NCI-H226 (cell line): ENCODE measurements at regions not wholly inside any gene's neighbourhood (a gene's known extent, or its start where the extent isn't known, plus 50 kb on each side); places are given as distances from the start of the nearest gene placed in this dataset.
A peak's percentile ranks its signal among the peaks of the same experiment; 100 is the strongest.

ENCODE experiments used
- DNase-seq: peaks from one replicate; pipeline ENCODE4 v3.0.0-alpha.2; 2015

DNA sequence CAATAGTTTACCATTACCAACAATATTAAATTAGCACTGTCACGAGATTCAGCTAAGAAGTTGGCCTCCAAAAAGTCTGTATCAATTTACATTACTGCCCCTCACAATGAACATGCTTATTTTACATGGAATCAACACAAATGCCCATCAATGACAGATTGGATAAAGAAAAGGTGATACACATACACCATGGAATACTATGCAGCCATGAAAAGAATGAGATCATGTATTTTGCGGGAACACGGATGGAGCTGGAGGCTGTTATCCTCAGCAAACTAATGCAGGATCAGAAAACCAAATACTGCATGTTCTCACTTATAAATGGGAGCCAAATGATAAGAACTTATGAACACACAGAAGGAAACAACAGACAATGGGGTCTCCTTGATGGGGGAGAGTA is 211.8 kb upstream of the RREB1 start:
- no peak for DNase-seq

DNA sequence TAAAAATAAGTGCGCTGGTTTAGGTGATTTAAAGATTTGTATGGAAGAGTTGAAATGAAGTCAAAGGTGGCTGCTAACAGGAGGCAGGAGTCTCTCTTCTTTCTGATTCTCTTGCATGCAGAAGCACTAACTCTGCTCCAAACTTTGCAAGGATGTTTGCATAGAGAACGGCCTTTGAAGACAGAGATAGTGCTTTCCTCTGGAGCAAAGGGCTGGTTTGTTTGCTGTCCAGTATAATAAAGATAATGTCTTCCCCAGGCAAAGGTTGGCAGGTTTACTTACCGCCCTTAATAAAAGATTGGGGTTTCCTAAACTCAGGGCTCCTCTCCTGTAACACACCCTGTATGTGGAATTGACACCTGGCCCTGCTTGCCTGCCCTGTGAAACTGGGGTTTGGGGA is 210.6 kb upstream of the RREB1 start:
- no peak for DNase-seq

DNA sequence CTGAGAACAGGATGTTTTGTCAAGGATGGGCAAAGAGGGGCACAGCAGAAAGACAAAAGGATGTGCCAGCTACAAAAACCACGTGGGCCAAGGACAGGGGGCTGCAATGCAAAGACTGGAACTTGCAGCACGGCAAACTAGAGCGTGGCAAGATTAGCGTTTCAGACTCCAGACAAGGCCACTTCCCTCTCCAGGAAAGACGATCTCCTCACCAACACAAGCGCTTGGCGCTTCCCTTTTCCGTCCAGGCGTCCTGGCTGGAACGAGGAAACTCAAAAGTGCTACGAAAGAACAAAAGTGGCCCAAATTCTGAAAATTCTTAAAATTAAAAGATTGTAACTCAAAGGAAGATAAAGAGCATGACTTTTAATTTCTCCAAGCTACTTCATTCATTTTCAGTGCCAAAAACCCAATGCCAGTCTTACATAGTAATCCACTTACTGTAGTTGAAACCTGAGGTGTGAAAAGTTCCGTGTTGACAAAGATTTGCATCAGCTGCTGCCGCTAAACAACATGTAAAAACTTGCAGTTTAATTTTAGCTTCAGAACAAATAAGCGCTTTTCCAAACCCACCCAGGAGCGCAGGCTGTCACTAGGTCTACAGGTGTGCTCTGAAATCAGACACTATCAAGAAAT is 207.1 kb upstream of the RREB1 start:
- no peak for DNase-seq

GRCh38 chr6:6901205-6901719 is 206.5 kb upstream of the RREB1 start:
- no peak for DNase-seq

- no peak for DNase-seq
Measured at GRCh38 chr6:6901945-6902344, 205.8 kb upstream of the RREB1 start.

DNA sequence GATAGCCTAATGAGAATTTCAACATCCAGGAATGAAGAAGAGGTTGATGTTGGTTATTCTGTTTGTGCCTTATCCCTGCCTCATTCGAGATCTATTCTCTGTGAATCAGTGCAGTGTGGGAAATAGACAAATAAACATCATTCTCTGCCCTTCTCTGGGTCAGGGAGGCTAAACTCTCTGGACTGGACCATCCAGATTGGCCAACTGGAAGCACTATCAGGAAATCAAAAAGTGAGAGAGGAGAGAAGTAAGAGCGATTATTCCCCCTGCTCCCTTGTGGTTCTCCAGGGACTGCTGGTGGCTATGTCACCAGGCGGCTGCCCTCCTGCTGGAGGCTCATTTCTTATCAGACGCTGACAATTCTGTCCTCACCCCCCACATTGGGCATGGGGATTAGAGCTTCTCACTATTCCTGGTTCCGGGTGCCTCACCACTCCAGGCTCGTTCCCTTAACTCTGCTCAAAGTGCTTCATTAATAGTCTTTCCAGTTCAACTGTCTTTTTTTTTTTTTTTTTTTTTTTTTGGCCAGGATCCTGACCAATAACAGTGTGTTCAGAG is 201.7 kb upstream of the RREB1 start:
- no peak for DNase-seq

GRCh38 chr6:6906570-6907213 is 201.1 kb upstream of the RREB1 start:
- no peak for DNase-seq

- no peak for DNase-seq
Measured at GRCh38 chr6:6907286-6907685, 200.5 kb upstream of the RREB1 start.

GRCh38 chr6:6908121-6908520 is 199.6 kb upstream of the RREB1 start:
- DNase-seq, result no peak

GRCh38 chr6:6909111-6909510 is 198.7 kb upstream of the RREB1 start:
- DNase-seq, result no peak

DNA sequence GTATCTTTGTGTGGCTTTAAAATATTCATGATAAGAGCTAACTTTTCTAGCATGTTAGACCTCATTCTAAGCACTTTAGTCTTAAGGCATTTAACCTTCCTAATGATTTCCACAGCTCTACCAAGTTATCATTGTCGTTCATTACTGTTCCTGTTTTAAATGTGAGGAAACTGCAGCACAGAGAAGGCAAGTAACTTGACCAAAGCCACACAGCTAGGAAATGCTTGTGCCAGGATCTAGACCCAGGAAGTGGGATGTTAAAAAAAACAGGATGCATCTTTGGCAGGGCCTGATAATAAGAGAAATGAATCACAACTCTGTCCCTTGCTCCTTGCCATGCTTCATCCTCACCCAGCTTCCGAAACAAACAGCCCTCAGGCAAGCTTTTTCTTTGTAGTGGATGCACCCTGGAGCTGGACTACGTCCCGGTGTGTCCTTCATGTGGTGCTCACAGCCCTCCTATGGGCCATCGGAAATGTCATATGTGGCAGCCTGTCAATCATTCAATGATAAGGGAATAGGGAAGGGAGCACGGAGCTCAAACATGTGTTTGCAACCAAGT is 196.9 kb upstream of the RREB1 start:
- DNase-seq, result no peak

DNA sequence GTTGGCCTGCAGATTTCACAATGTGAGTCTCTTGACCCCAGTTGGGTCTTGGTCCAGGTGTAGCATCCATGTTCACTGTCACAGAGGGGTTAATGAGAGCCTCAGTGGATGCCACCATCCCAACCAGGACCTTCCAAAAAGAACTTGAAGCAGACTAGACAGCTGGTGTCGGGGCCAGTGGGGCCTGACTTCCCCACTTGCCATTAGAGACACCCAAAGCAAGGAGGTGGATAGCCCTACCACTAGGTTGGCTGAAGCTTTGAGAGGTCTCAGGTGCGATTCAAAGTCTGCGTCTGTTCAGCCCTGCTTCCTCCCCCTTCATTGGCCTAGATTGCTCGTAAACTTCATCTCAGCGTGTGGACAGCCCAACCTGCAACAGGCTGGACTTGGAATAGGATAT is 196.4 kb upstream of the RREB1 start:
- DNase-seq, result no peak

GRCh38 chr6:6912817-6913744 is 194.7 kb upstream of the RREB1 start:
- no peak for DNase-seq

GRCh38 chr6:6915219-6915618 is 192.5 kb upstream of the RREB1 start:
- DNase-seq, result no peak

- no peak for DNase-seq
Measured at GRCh38 chr6:6915813-6916547, 191.8 kb upstream of the RREB1 start.

- DNase-seq, result no peak
Measured at GRCh38 chr6:6916598-6916997, 191.2 kb upstream of the RREB1 start.

DNA sequence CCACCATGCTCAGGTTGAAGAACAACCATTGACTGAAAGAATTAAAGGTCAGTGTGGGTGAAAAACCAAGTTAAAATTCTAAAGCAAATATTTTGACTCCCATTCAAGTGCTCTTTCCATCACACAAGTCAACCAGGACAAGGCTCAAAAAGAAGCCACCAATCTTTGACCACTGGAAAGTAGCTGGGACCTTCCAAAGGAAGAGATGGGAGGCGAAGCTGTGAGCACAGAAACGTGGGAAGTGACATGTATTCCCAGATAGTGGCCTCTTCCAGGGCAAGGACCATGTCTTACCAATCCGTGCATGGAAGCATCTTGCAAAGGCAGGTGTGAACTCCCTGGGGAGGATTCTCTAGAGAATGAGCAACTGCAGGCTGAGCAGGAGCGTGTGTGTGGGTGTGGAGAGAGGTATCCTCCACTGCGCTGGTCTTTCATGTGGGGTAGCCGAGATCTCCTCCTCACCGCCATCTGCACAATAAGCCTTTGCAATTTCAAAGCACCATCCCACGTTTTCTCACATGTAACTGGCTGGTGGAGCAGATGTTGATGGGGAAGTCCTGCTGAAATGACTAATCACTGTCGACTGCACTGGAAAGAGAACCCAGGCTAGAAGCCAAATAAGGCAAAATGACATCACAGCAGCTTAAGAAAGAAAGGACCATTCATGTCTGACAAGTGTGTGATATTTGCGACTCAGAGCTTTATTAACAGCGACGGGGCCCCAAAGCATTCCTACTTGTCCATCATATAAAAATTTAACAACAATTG is 189.4 kb upstream of the RREB1 start:
- DNase-seq, result peak; percentile 62

GRCh38 chr6:6919173-6919572 is 188.6 kb upstream of the RREB1 start:
- no peak for DNase-seq

DNA sequence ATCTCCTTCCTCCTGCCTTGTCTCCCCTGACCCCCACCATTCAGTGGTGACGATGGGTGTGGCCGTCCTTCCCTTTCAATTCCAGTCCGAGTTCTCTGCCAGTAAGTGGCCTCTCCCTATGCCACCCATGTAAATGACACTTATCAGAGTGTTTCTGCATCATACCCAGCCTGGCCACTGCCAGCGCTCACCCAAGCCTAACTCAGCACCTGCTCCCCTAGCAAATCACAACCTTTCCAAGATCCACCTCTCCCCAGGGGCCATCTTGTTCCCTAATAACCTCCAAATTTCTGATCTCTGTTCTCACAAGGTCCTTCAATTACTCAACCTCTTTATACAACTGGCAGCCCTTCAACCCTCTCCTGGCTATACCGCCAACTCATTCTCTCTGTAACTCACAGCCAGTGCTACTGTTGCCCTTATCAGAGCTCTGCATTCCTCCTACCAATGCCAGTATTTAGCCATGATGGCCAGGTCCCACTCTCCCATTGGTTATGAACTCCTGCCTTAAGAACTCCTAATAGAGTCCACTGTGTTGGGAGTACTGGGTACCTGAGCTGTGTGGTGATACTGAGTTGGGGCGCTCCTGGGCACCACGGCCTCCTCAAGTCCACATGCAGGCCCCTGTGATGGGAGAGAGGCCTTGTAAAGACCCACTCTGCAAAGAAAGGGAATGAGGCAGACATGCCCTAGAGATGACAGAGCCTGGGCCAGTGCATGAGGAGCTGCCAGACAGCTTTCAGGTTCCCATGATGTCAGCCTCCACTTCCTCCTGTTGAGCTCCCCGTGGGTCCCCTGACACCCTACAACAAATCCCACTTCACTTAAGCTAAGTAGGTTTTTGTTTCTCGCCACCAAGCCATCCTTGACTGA is 187.4 kb upstream of the RREB1 start:
- DNase-seq, result peak; percentile 7

DNA sequence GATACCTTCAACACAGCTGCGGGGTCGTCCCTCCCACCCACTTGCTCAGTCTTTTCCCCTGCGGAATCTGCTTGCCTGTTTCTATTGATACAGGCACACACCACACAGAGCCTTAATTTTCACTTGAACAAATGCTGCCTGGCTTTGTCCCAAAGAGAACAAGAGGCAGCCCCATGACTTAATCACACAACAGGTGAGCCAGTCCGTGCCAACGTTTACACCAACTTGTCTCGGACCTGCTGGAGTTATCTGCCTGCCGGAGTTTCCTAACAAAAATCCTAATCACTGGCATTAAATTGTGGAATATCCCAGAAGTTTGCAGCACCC is 186.8 kb upstream of the RREB1 start:
- no peak for DNase-seq

DNA sequence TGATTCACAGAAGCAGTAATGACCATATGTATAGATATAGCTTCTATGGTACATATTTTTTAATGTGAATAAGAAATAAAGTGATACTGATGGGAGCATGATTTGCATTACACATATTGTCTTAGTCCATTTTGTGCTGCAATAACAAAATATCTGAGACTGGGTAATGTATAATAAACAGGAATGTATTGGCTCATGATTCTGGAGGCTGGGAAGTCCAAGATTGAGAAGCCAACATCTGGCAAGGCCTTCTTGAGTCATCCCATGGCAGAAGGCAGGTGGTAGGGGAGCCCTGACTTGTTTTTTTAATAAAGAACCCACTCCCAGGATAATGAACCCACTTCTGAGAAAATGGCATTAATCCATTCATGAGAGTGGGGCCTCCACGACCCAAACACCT is 185.6 kb upstream of the RREB1 start:
- no peak for DNase-seq
